Activated CD4-positive, alpha-beta T cell treated with anti-CD3 and anti-CD28 coated beads, Interleukin-2, amount 10 ng/mL, durations not matched to agents 24 days and 14 days (primary cell): ENCODE measurements at regions not wholly inside any gene's neighbourhood (a gene's known extent, or its start where the extent isn't known, plus 50 kb on each side); places are given as distances from the start of the nearest gene placed in this dataset.
"Not testable (repeated sequence)": the region's sequence is repeated elsewhere in the genome, so short reads cannot be mapped to it uniquely, and the experiment has no call there.

Source experiments
- DNase-seq: peaks from one replicate; pipeline ENCODE4 v3.0.0; 2022
- H3K27ac Mint-ChIP-seq: one replicate; pipeline ENCODE4 v1.8.0; 2022; ENCODE audit warnings: mild to moderate bottlenecking, mixed read lengths
- H3K27me3 Mint-ChIP-seq: one replicate; pipeline ENCODE4 v1.8.0; 2022; ENCODE audit warnings: mixed read lengths
- H3K36me3 Mint-ChIP-seq: one replicate; pipeline ENCODE4 v1.8.0; 2022; ENCODE audit warnings: low read depth, mild to moderate bottlenecking, mixed read lengths
- H3K4me1 Mint-ChIP-seq: one replicate; pipeline ENCODE4 v1.8.0; 2021; ENCODE audit warnings: mixed read lengths
- H3K4me3 Mint-ChIP-seq: one replicate; pipeline ENCODE4 v1.8.0; 2022; ENCODE audit warnings: mild to moderate bottlenecking, moderate library complexity, mixed read lengths
- H3K9me3 Mint-ChIP-seq: one replicate; pipeline ENCODE4 v1.8.0; 2021; ENCODE audit warnings: mixed read lengths
- intact Hi-C: fragments of 100-400 bp; cut with micrococcal nuclease; formaldehyde crosslinking; loops from one replicate; pipeline ENCODE4 v1.15.1; 2023

DNA sequence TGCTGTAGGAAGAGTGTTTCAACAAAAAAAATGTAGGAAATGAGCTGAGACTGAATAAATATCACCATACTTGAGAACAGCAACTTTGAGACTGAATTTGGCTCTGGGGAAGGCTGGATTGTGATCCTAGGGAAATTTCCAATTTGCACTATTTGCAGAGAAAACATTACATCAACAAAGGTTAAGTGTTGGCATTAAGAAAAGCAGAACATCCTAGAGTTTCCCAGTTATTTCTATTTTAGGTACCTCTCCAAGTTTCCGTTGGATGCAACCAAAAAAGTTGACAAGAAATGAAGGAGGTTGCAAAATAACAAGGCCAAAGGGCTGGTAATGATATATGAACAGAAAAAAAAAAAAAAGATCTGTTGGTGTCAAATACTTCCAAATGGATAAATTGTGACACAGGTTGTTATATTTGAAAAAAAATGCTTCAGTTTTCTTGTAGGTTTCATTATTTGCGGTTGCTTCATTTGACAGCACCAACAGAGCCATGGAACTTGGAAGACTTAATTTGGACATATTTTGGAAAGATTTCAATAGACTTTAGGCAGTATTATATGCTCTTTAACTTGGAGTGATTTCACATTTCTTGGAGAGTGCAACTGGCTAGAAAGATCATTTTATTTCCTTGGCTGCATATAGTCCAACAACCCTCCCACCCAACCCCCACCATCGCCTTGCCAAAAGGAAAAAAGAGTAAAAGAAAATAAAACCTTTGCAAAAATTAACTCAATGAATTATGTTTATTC, 230.8 kb downstream of the ZNF608 start:
- no peaks in the 10 kb centered on the region for H3K9me3 Mint-ChIP-seq
- no peaks in the 10 kb centered on the region for H3K4me1 Mint-ChIP-seq
- H3K27ac Mint-ChIP-seq, result no peak overlapping the region
- intact Hi-C loops, result no loop called here
- no peak overlapping the region for H3K4me3 Mint-ChIP-seq
- no peaks in the 10 kb centered on the region for H3K36me3 Mint-ChIP-seq
- no peaks in the 10 kb centered on the region for H3K27me3 Mint-ChIP-seq
- DNase-seq, result no peak

DNA sequence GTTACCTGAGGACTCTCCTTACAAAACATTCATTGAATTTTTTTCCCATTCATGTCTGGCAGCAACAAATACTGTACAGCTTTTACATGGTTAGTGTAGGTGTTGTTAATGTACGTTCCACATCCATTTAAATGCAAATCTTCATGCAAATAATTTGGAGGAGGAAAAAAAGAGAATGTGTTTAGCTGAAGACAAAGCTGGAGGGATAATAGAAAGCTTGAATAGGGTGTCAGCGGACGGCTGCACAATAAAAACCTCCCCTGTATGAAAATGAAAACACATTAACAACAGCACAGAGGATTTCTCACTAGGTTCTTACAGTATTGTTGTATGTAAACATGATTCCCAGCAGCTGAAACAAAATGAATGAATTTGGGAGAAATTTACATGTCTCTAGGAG, 231.5 kb downstream of the ZNF608 start:
- Mint-ChIP-seq H3K27ac (no peak overlapping the region), H3K4me3 (no peak overlapping the region), H3K36me3 (no peaks in the 10 kb centered on the region), H3K9me3 (no peaks in the 10 kb centered on the region), H3K27me3 (no peaks in the 10 kb centered on the region), H3K4me1 (no peaks in the 10 kb centered on the region)
- intact Hi-C loops, result no loop called here
- no peak for DNase-seq

DNA sequence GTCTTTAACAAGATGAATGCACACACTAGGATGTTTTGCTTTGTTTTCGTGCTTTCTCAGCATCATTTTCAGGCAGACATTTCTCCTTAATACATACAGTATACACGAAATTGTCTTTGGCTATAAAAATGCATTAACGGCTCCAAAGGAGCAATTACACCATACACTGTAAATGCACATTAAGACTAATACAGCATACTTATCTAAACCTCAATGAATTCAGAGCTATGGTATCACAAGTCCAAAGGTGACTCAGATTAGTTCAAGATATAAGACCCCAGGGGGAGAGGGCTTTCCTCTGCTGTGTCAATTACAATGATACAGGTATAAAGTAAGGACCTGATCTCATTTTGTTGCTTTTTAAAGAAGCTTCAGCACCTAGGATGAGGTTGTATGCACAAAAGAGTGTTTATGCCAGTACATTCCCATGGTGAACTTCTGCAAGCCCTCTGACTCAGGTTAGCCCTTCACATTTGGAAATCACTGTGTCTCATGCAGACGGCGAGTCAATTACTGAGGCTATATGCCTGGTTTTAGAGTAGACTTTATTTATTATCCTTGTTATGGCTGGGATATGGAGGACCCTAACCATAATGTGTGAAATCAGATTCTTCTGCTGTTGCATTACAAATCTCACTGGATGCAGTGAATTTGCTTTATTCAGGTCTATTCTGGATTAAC, 233.3 kb downstream of the ZNF608 start:
- Mint-ChIP-seq H3K27ac (no peak overlapping the region), H3K4me3 (no peak overlapping the region), H3K27me3 (no peaks in the 10 kb centered on the region), H3K36me3 (no peaks in the 10 kb centered on the region), H3K4me1 (no peaks in the 10 kb centered on the region), H3K9me3 (no peaks in the 10 kb centered on the region)
- intact Hi-C loops, result no loop called here
- DNase-seq, result no peak

DNA sequence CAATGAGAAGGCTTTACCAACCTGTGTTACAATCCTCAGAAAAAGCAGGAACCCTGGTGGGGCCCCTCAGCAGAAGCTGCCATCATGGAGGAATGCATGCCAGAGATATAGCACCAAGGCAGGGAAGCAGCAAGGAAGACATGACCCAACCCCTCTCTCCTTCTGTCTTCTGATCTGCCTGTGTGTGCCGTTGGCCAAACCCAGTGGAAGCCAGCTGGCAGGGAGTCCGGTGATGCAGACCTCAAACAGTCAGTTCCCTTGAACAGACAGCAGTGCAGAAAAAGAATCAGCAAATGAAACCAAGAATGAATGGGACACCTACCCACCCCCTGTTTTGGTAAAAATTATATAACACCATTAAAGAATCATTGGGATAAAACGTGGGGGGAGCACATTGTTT, 234.2 kb downstream of the ZNF608 start:
- Mint-ChIP-seq H3K36me3 (no peaks in the 10 kb centered on the region), H3K27me3 (no peaks in the 10 kb centered on the region), H3K27ac (no peak overlapping the region), H3K9me3 (no peaks in the 10 kb centered on the region), H3K4me1 (no peaks in the 10 kb centered on the region), H3K4me3 (no peak overlapping the region)
- DNase-seq, result no peak
- intact Hi-C loops, result no loop called here

DNA sequence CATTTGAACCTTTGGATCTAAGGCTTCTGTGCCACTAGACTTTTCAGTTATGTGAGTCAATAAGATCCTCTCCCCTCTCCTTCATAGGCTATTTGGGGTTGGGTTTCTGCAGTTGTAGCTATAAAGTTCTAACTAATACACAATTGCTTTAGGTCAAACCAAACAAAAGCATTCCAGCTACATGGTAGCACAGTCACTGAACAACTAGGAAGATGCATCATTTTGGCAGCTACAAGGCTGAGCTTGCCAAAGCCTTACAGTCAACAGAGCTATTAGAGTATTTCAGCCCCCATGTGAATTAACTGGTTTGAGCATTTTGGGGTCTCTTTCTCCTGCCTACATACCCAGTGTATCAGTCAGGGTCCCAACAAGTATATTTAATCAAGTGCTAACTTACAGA, 234.6 kb downstream of the ZNF608 start:
- Mint-ChIP-seq H3K27ac (no peak overlapping the region), H3K36me3 (no peaks in the 10 kb centered on the region), H3K4me1 (no peaks in the 10 kb centered on the region), H3K9me3 (no peaks in the 10 kb centered on the region), H3K4me3 (no peak overlapping the region), H3K27me3 (no peaks in the 10 kb centered on the region)
- DNase-seq, result no peak
- intact Hi-C loops, result no loop called here

DNA sequence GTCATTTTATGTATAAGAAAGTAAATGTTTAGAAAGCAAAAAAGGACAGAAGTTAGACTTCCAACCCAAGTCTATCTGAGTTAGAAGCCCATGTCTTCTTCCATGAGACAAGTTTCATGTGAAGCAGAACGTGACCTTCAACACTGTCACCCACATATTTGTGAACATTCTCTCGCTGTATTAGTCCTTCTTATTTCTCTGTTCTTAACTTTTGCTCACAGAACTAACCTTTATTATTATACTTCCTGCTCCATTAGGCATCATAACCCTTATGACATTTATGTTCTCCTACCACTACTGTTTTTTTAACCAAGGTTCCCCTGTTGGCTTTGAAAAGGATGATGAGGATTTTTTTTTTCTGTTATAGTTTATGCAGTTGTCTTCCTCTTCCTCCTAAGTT, 238.8 kb downstream of the ZNF608 start:
- DNase-seq, result no peak
- intact Hi-C loops, result no loop called here
- Mint-ChIP-seq H3K27me3 (no peaks in the 10 kb centered on the region), H3K4me3 (no peak overlapping the region), H3K27ac (no peak overlapping the region), H3K9me3 (no peaks in the 10 kb centered on the region), H3K36me3 (no peaks in the 10 kb centered on the region), H3K4me1 (no peaks in the 10 kb centered on the region)

DNA sequence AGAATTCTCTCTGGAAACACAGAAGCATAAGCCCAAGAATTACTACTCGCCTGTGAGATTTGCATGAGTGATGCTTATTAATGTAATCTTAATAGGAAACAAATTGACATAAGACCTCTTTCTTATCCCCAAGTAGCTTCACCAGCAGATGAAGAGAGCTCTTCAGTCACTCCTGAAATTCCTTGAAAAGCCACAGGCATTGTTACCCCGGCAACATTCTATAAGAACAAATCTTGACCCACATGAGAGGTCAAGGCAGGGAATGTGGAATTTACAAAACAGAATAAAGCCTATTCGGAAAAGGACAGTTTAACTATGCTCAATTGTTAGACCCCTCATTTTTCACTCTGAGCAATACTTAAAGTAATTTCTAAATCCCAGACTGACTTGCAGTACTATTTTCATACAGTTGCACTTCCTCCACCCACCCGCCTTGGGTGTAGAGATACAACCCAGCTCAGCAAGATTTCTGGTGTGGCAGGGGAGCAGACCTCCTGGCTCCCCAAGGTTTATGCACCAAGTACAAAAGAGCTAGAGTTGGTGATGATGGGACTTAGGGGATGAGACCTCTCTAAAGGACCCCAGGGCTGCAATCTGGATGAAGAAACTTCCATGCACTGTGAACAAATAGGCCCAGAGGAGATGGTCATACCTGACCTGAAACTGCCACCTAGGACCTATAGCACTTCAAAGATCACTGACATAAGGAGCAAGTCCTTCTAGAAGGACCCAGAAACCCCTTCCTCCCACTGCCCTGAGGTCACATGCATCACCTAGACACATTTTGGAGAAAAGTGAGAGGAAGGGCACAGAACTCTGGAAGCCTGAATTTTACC, 242.1 kb downstream of the ZNF608 start:
- H3K36me3 Mint-ChIP-seq, result no peaks in the 10 kb centered on the region

DNA sequence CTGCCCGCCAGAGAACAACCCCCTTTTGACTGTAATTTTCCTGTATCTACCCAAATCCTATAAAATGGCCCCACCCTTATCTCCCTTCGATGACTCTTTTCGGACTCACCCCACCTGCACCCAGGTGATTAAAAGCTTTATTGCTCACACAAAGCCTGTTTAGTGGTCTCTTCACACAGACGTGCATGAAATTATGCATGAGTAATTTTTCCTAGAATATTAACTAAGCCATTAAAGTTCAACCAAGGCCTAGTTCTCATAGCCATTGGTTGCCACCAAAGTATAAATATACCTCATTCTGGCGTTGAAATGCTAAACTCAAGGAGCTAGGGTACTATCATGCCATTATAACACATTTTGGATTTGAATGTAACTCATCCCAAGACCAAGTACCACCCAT, 243.9 kb downstream of the ZNF608 start:
- no peaks in the 10 kb centered on the region for H3K9me3 Mint-ChIP-seq
- H3K4me1 Mint-ChIP-seq, result no peaks in the 10 kb centered on the region
- H3K27ac Mint-ChIP-seq, result no peak overlapping the region
- no peaks in the 10 kb centered on the region for H3K36me3 Mint-ChIP-seq
- intact Hi-C loops, result no loop called here
- no peak overlapping the region for H3K4me3 Mint-ChIP-seq
- DNase-seq, result no peak
- H3K27me3 Mint-ChIP-seq, result no peaks in the 10 kb centered on the region

More for the DNA sequence above, 242.1 kb downstream of the ZNF608 start:
- Mint-ChIP-seq H3K9me3 (no peaks in the 10 kb centered on the region), H3K4me3 (no peak overlapping the region), H3K27me3 (no peaks in the 10 kb centered on the region), H3K4me1 (no peaks in the 10 kb centered on the region), H3K27ac (no peak overlapping the region)
- DNase-seq, result no peak
- intact Hi-C loops, result no loop called here

DNA sequence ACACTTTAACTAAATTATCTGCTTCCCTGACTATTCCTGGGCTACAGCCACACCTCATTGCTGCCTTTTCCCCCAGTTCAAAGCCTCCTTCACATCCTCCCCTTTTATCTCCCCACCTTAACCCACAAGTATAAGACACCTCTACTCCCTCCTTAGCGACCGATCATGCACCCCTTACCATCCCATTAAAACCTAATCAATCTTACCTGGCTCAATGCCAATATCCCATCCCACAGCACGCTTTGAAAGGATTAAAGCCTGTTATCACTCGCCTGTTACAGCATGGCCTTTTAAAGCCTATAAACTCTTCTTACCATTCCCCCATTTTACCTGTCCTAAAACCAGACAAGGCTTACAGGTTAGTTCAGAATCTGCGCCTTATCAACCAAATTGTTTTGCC, 246.6 kb downstream of the ZNF608 start:
- H3K27ac Mint-ChIP-seq, intact Hi-C loops, DNase-seq, H3K36me3 Mint-ChIP-seq, H3K9me3 Mint-ChIP-seq, H3K4me1 Mint-ChIP-seq, H3K4me3 Mint-ChIP-seq, H3K27me3 Mint-ChIP-seq: not testable (repeated sequence)

DNA sequence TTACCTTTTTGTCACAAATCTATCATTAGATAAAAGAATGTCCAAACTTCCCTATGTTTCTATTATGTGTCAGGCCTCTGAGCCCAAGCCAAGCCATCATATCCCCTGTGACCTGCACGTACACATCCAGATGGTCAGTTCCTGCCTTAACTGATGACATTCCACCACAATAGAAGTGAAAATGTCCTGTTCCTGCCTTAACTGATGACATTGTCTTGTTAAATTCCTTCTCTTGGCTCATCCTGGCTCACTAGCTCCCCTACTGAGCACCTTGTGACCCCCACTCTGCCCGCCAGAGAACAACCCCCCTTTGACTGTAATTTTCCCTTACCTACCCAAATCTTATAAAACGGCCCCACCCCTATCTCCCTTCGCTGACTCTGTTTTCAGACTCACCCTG, 249.5 kb downstream of the ZNF608 start:
- H3K27me3 Mint-ChIP-seq, H3K4me1 Mint-ChIP-seq, H3K27ac Mint-ChIP-seq, DNase-seq, H3K4me3 Mint-ChIP-seq, intact Hi-C loops, H3K9me3 Mint-ChIP-seq, H3K36me3 Mint-ChIP-seq: not testable (repeated sequence)

DNA sequence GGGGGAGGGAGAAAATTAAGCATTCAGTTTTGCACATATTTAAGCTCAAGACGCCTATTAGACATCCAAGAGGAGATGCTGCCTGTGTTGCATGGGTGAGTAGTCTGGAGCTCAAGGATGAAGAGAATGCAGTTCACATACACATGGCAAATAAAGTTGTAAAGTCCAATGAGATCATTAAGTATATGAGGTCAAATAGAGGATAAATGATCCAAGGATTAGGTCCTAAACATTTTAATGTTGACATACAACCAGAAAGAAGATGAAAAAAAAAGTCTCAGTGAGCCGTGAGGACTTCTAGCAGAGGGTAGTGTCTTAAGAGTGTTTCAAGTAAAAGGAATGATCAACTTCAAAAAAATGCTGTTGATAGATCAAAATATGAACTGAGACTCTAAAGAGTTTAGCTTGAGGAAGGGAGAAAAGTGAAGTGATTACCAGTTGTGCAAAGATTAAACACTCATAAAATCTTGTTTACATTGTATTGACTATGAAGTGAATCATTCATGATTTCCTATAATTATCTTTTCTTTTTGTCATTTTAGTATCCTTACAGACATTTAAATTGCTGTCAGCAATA, 251.8 kb downstream of the ZNF608 start:
- H3K27me3 Mint-ChIP-seq, result no peaks in the 10 kb centered on the region
- peaks cover 9% of the 10 kb centered on the region for H3K9me3 Mint-ChIP-seq
- no peak overlapping the region for H3K27ac Mint-ChIP-seq
- no peaks in the 10 kb centered on the region for H3K36me3 Mint-ChIP-seq
- H3K4me1 Mint-ChIP-seq, result no peaks in the 10 kb centered on the region
- H3K4me3 Mint-ChIP-seq, result no peak overlapping the region
- intact Hi-C loops, result no loop called here
- no peak for DNase-seq

DNA sequence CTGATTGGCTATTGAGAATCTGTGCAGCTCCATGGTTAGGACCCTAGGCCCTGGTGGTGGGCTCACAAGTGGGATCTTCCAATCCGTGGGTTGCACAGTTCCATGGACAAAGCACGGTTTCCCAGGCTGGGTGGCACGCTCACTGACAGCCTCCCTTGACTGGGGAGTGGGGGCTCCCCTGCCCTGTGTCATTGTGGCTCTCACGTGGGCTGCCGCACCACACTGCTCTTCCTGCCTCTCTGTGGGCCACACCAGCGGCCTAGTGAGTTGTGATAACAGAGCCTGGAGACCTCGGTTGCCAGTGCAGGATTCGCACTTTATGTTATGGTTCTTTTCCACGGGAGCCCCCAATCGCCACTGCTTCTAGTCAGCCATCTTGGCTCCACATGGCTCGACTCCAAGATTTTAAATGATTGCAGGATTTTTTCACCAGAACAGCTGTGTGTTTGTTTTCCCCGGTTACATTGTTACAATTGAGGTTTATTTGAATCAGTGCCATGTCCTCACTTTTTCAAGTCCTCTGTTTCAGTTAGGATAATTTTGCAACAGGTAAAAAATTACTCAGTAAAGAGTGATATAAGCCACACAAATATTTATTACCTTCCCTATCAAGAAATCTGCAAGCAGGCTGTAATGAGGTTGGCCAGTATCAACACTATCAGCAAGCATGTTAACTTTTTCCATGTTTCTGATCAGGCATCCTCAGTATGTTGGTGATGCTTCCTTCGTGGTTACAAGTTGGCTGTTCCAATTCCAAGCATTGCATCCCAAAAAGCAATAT, 253.8 kb downstream of the ZNF608 start:
- H3K36me3 Mint-ChIP-seq, result no peaks in the 10 kb centered on the region
- no peak for DNase-seq
- no peak overlapping the region for H3K4me3 Mint-ChIP-seq
- H3K4me1 Mint-ChIP-seq, result no peaks in the 10 kb centered on the region
- peaks cover 17% of the 10 kb centered on the region for H3K9me3 Mint-ChIP-seq
- no peak overlapping the region for H3K27ac Mint-ChIP-seq
- intact Hi-C loops, result no loop called here
- H3K27me3 Mint-ChIP-seq, result no peaks in the 10 kb centered on the region

DNA sequence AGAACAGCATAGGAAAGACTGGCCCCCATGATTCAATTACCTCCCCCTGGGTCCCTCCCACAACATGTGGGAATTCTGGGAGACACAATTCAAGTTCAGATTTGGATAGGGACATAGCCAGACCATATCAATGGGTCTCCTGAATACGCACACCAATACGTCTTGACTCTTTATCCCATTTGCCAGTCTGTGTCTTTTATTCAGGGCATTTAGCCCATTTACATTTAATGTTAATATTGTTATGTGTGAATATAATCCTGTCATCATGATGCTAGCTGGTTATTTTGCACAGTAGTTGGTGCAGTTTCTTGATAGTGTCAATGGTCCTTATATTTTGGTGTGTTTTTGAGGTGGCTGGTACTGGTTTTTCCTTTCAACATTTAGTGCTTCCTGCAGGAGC, 256.1 kb downstream of the ZNF608 start:
- H3K36me3 Mint-ChIP-seq, intact Hi-C loops, H3K4me3 Mint-ChIP-seq, H3K4me1 Mint-ChIP-seq, H3K27ac Mint-ChIP-seq, DNase-seq, H3K27me3 Mint-ChIP-seq: not testable (repeated sequence)
- H3K9me3 Mint-ChIP-seq, result peaks cover 19% of the 10 kb centered on the region
